CD14-positive monocyte (primary cell): ENCODE measurements at regions not wholly inside any gene's neighbourhood (a gene's known extent, or its start where the extent isn't known, plus 50 kb on each side); places are given as distances from the start of the nearest gene placed in this dataset.
A peak's percentile ranks its signal among the peaks of the same experiment; 100 is the strongest.

Experiments used
- DNase-seq, 3 donors: peaks; one replicate each; pipeline ENCODE4 v3.0.0-alpha.2; 2011 to 2022
- H2AFZ ChIP-seq: 2 replicates; pipeline ENCODE4 v1.6.0; 2012; ENCODE audit warnings: mild to moderate bottlenecking, low read depth, low read length, inconsistent platforms; ENCODE audit not compliant: insufficient read depth, poor library complexity, severe bottlenecking
- H3K27ac ChIP-seq, 2 donors: 1 replicate in 1 of 2; 2 replicates in 1 of 2; pipeline ENCODE4 v1.5.1; 2012 to 2013; ENCODE audit warnings: low read length in 2 of 2, control low read depth in 1 of 2, inconsistent platforms in 1 of 2, low read depth in 1 of 2, mild to moderate bottlenecking in 1 of 2
- H3K27me3 ChIP-seq, 2 donors: one replicate each; pipeline versions ENCODE4 v1.6.0 to v1.6.1; 2011 to 2013; ENCODE audit warnings: low read length in 2 of 2; ENCODE audit not compliant: control insufficient read depth in 2 of 2, insufficient read depth in 2 of 2
- H3K36me3 ChIP-seq, 2 donors: replicated peaks in 1 of 2; 1 replicate in 1 of 2; 2 replicates in 1 of 2; pipeline versions ENCODE4 v1.5.1 to v1.6.1; 2012 to 2013; ENCODE audit warnings: low read length in 2 of 2, control low read depth in 1 of 2, inconsistent platforms in 1 of 2, mild to moderate bottlenecking in 1 of 2; ENCODE audit not compliant: insufficient read depth in 2 of 2, control insufficient read depth in 1 of 2
- H3K4me1 ChIP-seq, 2 donors: 1 replicate in 1 of 2; 2 replicates in 1 of 2; pipeline versions ENCODE4 v1.5.1 to v1.6.1; 2012 to 2013; ENCODE audit warnings: low read length in 2 of 2, control low read depth in 1 of 2, inconsistent platforms in 1 of 2, mild to moderate bottlenecking in 1 of 2, moderate library complexity in 1 of 2; ENCODE audit not compliant: insufficient read depth in 2 of 2, control insufficient read depth in 1 of 2
- H3K4me2 ChIP-seq: replicated peaks from 2 replicates; pipeline ENCODE3; 2012; ENCODE audit warnings: low read length, moderate library complexity, mild to moderate bottlenecking; ENCODE audit not compliant: poor library complexity, severe bottlenecking; ENCODE audit errors: extremely low read depth
- H3K4me3 ChIP-seq, 3 experiments: fragments of 200-600 bp in 1 of 3; sonication (generic) in 1 of 3; replicated peaks in 1 of 3; 1 replicate in 2 of 3; 2 replicates in 1 of 3; pipeline ENCODE4 v1.5.1; 2011 to 2013; ENCODE audit warnings: low read length in 3 of 3, mild to moderate bottlenecking in 3 of 3, control low read depth in 2 of 3, low read depth in 2 of 3, inconsistent platforms in 1 of 3, moderate library complexity in 1 of 3
- H3K79me2 ChIP-seq: 2 replicates; pipeline ENCODE4 v1.6.0; 2012; ENCODE audit warnings: mild to moderate bottlenecking, control low read depth, inconsistent platforms, low read length, moderate library complexity; ENCODE audit not compliant: insufficient read depth
- H3K9ac ChIP-seq: 2 replicates; pipeline ENCODE4 v1.6.0; 2017; ENCODE audit warnings: low read length, mild to moderate bottlenecking; ENCODE audit not compliant: insufficient read depth, poor library complexity, severe bottlenecking
- H3K9me3 ChIP-seq, 2 donors: replicated peaks in 1 of 2; 1 replicate in 1 of 2; 2 replicates in 1 of 2; pipeline versions ENCODE4 v1.5.1 to v1.6.1; 2012 to 2013; ENCODE audit warnings: low read length in 2 of 2, control low read depth in 1 of 2; ENCODE audit not compliant: control insufficient read depth in 1 of 2, insufficient read depth in 1 of 2
- H4K20me1 ChIP-seq: 2 replicates; pipeline ENCODE4 v1.6.0; 2012; ENCODE audit warnings: mild to moderate bottlenecking, low read length, control low read depth, moderate library complexity; ENCODE audit not compliant: insufficient read depth
- H3K27ac Mint-ChIP-seq, 7 donors: one replicate each; pipeline ENCODE4 v1.8.0; 2020; ENCODE audit warnings: mild to moderate bottlenecking in 7 of 7, mixed read lengths in 7 of 7, moderate library complexity in 6 of 7, inconsistent platforms in 2 of 7
- H3K27me3 Mint-ChIP-seq, 3 donors: one replicate each; pipeline ENCODE4 v1.8.0; 2021 to 2022; ENCODE audit warnings: low read depth in 3 of 3, mild to moderate bottlenecking in 3 of 3, mixed read lengths in 3 of 3, moderate library complexity in 3 of 3, inconsistent platforms in 1 of 3
- H3K36me3 Mint-ChIP-seq, 2 donors: one replicate each; pipeline ENCODE4 v1.8.0; 2020; ENCODE audit warnings: mixed read lengths in 2 of 2, inconsistent platforms in 1 of 2, mild to moderate bottlenecking in 1 of 2
- H3K4me1 Mint-ChIP-seq: one replicate; pipeline ENCODE4 v1.8.0; 2020; ENCODE audit warnings: mild to moderate bottlenecking, mixed read lengths
- H3K4me3 Mint-ChIP-seq, 2 donors: one replicate each; pipeline ENCODE4 v1.8.0; 2020; ENCODE audit warnings: mild to moderate bottlenecking in 2 of 2, mixed read lengths in 2 of 2, moderate library complexity in 1 of 2
- H3K9me3 Mint-ChIP-seq, 7 donors: one replicate each; pipeline ENCODE4 v1.8.0; 2020 to 2022; ENCODE audit warnings: mixed read lengths in 7 of 7, mild to moderate bottlenecking in 6 of 7, moderate library complexity in 6 of 7, inconsistent platforms in 2 of 7
- CTCF ChIP-seq: fragments of 200-600 bp; IDR thresholded peaks from one replicate; pipeline ENCODE4 v1.8.0; 2022; ENCODE audit warnings: antibody characterized with exemption, mild to moderate bottlenecking
- WGBS: methylation state at CpG from one replicate; pipeline ENCODE4 v1.1.5; 2013; ENCODE audit warnings: missing lambda C conversion rate; ENCODE audit not compliant: insufficient coverage; 5-methylcytosine and 5-hydroxymethylcytosine counted together
- intact Hi-C, 2 donors: fragments of 100-400 bp; cut with micrococcal nuclease; formaldehyde crosslinking; loops; one replicate each; pipeline versions ENCODE4 v1.15.0 to v1.15.1; 2023

DNA sequence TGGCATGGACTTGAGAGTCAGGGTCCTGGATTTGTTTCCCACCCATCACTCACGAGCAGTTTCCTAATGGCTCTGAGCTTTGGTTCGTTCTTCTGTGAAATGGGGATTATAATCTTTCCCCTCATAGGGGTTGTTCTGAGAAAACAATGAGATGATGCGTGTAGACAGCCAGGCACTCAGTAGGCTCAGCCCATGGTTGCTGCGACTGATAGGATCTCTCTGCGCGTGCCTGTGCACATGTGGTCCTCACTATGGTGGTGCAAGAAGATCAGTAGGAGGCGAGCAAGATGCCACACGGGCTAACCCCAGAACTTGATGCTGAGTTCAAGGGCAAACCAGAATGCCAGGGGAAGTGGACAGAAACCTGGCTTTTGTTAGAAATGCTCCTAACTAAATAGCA lies 153.5 kb upstream of the KCNG1 start:
- H4K20me1 ChIP-seq, result no peaks in the 10 kb centered on the region
- H3K4me1 ChIP-seq, result no peaks in the 10 kb centered on the region
- H3K9me3 ChIP-seq, result no peaks in the 10 kb centered on the region
- Mint-ChIP-seq H3K4me1 (no peaks in the 10 kb centered on the region), H3K4me3 (no peak overlapping the region), H3K9me3 (peaks cover 0 to 5% (median 0%) of the 10 kb centered on the region in 7 donors), H3K27me3 (peaks cover 1 to 14% (median 9%) of the 10 kb centered on the region in 3 donors), H3K36me3 (no peaks in the 10 kb centered on the region), H3K27ac (peak overlapping the region in 1 of 7 donors; percentile 52)
- no peak for DNase-seq
- H3K27me3 ChIP-seq, result peaks cover 0 to 2% of the 10 kb centered on the region in 2 donors
- no peak for TF ChIP-seq CTCF
- 90% methylated on average over 3 of the region's 8 CpGs for WGBS
- no peaks in the 10 kb centered on the region for H3K79me2 ChIP-seq
- H3K4me2 ChIP-seq, result no peak overlapping the region
- no peak overlapping the region for H3K9ac ChIP-seq
- intact Hi-C loops, result no loop called here
- no peaks in the 10 kb centered on the region for H3K36me3 ChIP-seq
- no peak overlapping the region for H2AFZ ChIP-seq
- H3K27ac ChIP-seq, result no peak overlapping the region
- H3K4me3 ChIP-seq, result no peak overlapping the region

GRCh38 chr20:51175724-51176123 lies 152.8 kb upstream of the KCNG1 start:
- H3K9ac ChIP-seq, result no peak overlapping the region
- no peaks in the 10 kb centered on the region for H3K79me2 ChIP-seq
- Mint-ChIP-seq H3K4me1 (no peaks in the 10 kb centered on the region), H3K27me3 (peaks cover 3 to 12% (median 9%) of the 10 kb centered on the region in 3 donors), H3K27ac (no peak overlapping the region), H3K4me3 (no peak overlapping the region), H3K36me3 (no peaks in the 10 kb centered on the region), H3K9me3 (peaks cover 0 to 5% (median 0%) of the 10 kb centered on the region in 7 donors)
- intact Hi-C loops, result no loop called here
- H3K4me1 ChIP-seq, result no peaks in the 10 kb centered on the region
- DNase-seq, result no peak
- no peaks in the 10 kb centered on the region for H4K20me1 ChIP-seq
- WGBS, result 85% methylated on average over 5 of the region's 5 CpGs
- H3K4me2 ChIP-seq, result no peak overlapping the region
- peaks cover 0 to 2% of the 10 kb centered on the region in 2 donors for H3K27me3 ChIP-seq
- H3K9me3 ChIP-seq, result no peaks in the 10 kb centered on the region
- no peak overlapping the region for H3K4me3 ChIP-seq
- no peaks in the 10 kb centered on the region for H3K36me3 ChIP-seq
- H2AFZ ChIP-seq, result no peak overlapping the region
- no peak overlapping the region for H3K27ac ChIP-seq
- TF ChIP-seq CTCF, result no peak
